Nephron (organoid): ENCODE measurements at regions not wholly inside any gene's neighbourhood (a gene's known extent, or its start where the extent isn't known, plus 50 kb on each side); places are given as distances from the start of the nearest gene placed in this dataset.

Source experiments
- H3K27ac Mint-ChIP-seq, 3 experiments: 2 replicates each; pipeline ENCODE4 v1.8.0; 2020; ENCODE audit warnings: mixed read lengths in 3 of 3, mild to moderate bottlenecking in 2 of 3, moderate library complexity in 1 of 3
- H3K27me3 Mint-ChIP-seq: 2 replicates; pipeline ENCODE4 v1.8.0; 2021; ENCODE audit warnings: low read depth, mild to moderate bottlenecking, moderate library complexity, mixed read lengths
- H3K36me3 Mint-ChIP-seq: 2 replicates; pipeline ENCODE4 v1.8.0; 2020; ENCODE audit warnings: low read depth, mixed read lengths
- H3K4me1 Mint-ChIP-seq: 2 replicates; pipeline ENCODE4 v1.8.0; 2020; ENCODE audit warnings: mixed read lengths
- H3K4me3 Mint-ChIP-seq, 3 experiments: 2 replicates each; pipeline ENCODE4 v1.8.0; 2020; ENCODE audit warnings: mild to moderate bottlenecking in 3 of 3, mixed read lengths in 3 of 3, moderate library complexity in 2 of 3
- H3K9me3 Mint-ChIP-seq: 2 replicates; pipeline ENCODE4 v1.8.0; 2020; ENCODE audit warnings: mixed read lengths
- CTCF ChIP-seq, 3 experiments: fragments of 200-600 bp; sonication (generic); IDR thresholded peaks; one replicate each; pipeline ENCODE4 v1.5.0; 2021; ENCODE audit warnings: antibody characterized with exemption in 3 of 3; ENCODE audit not compliant: unreplicated experiment in 3 of 3

DNA sequence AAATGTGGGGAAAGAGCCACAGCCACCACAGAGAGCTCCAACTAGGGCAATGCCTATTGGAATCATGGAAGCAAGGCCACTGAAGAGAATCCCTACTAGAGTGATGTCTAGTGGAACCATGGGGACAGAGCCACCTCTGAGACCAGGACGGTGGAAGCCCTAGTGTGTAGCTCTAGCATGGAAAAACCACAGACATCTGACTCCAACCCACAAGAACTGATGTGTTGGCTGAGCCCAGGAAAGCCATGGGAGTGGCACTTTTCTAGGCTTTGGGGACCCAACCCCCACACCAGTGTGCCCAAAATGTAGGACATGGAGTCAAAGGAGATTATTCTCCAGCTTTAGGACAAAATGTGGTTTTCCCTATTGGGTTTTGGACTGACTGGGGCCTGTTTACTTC lies 721.9 kb downstream of the BRINP1 start:
- H3K36me3 Mint-ChIP-seq: no peaks in the 10 kb centered on the region
- TF ChIP-seq CTCF (IDR thresholded peaks at IDR 0.05; ENCODE audit: unreplicated experiment in 3 of 3): no peak
- no peak overlapping the region for H3K4me3 Mint-ChIP-seq
- H3K27me3 Mint-ChIP-seq: peaks cover 4% of the 10 kb centered on the region
- H3K27ac Mint-ChIP-seq: no peak overlapping the region
- peaks cover 5% of the 10 kb centered on the region for H3K4me1 Mint-ChIP-seq
- peaks cover 8% of the 10 kb centered on the region for H3K9me3 Mint-ChIP-seq

GRCh38 chr9:118650417-118650816 lies 718.8 kb downstream of the BRINP1 start:
- no peak overlapping the region for H3K27ac Mint-ChIP-seq

GRCh38 chr9:118651511-118651910 lies 717.7 kb downstream of the BRINP1 start:
- Mint-ChIP-seq H3K4me3 (no peak overlapping the region), H3K27ac (no peak overlapping the region), H3K4me1 (no peaks in the 10 kb centered on the region), H3K36me3 (no peaks in the 10 kb centered on the region), H3K27me3 (peaks cover 8% of the 10 kb centered on the region), H3K9me3 (no peaks in the 10 kb centered on the region)
- TF ChIP-seq CTCF (IDR thresholded peaks at IDR 0.05; ENCODE audit: unreplicated experiment in 3 of 3): no peak

More at GRCh38 chr9:118650417-118650816, 718.8 kb downstream of the BRINP1 start:
- no peak for TF ChIP-seq CTCF (IDR thresholded peaks at IDR 0.05; ENCODE audit: unreplicated experiment in 3 of 3)
- H3K27me3 Mint-ChIP-seq: peaks cover 4% of the 10 kb centered on the region
- H3K9me3 Mint-ChIP-seq: peaks cover 7% of the 10 kb centered on the region
- no peak overlapping the region for H3K4me3 Mint-ChIP-seq
- no peaks in the 10 kb centered on the region for H3K36me3 Mint-ChIP-seq
- H3K4me1 Mint-ChIP-seq: no peaks in the 10 kb centered on the region

GRCh38 chr9:118652258-118652657 lies 717.0 kb downstream of the BRINP1 start:
- no peak overlapping the region for H3K4me3 Mint-ChIP-seq
- no peaks in the 10 kb centered on the region for H3K36me3 Mint-ChIP-seq
- no peaks in the 10 kb centered on the region for H3K4me1 Mint-ChIP-seq
- no peak overlapping the region for H3K27ac Mint-ChIP-seq
- TF ChIP-seq CTCF (IDR thresholded peaks at IDR 0.05; ENCODE audit: unreplicated experiment in 3 of 3): no peak
- no peaks in the 10 kb centered on the region for H3K9me3 Mint-ChIP-seq
- peaks cover 8% of the 10 kb centered on the region for H3K27me3 Mint-ChIP-seq

GRCh38 chr9:118652912-118653311 lies 716.3 kb downstream of the BRINP1 start:
- H3K36me3 Mint-ChIP-seq: no peaks in the 10 kb centered on the region
- no peaks in the 10 kb centered on the region for H3K4me1 Mint-ChIP-seq
- H3K4me3 Mint-ChIP-seq: no peak overlapping the region
- no peak overlapping the region for H3K27ac Mint-ChIP-seq
- no peaks in the 10 kb centered on the region for H3K9me3 Mint-ChIP-seq
- TF ChIP-seq CTCF (IDR thresholded peaks at IDR 0.05; ENCODE audit: unreplicated experiment in 3 of 3): no peak
- H3K27me3 Mint-ChIP-seq: peaks cover 8% of the 10 kb centered on the region

GRCh38 chr9:118659011-118659410 lies 710.2 kb downstream of the BRINP1 start:
- Mint-ChIP-seq H3K27me3 (peaks cover 4% of the 10 kb centered on the region), H3K4me3 (no peak overlapping the region), H3K27ac (no peak overlapping the region), H3K36me3 (no peaks in the 10 kb centered on the region), H3K9me3 (no peaks in the 10 kb centered on the region), H3K4me1 (no peaks in the 10 kb centered on the region)
- TF ChIP-seq CTCF (IDR thresholded peaks at IDR 0.05; ENCODE audit: unreplicated experiment in 3 of 3): no peak
